GM21515 (cell line): ENCODE measurements at regions not wholly inside any gene's neighbourhood (a gene's known extent, or its start where the extent isn't known, plus 50 kb on each side); places are given as distances from the start of the nearest gene placed in this dataset.

Source experiments
- ATAC-seq: cut with Tn5 transposase; IDR thresholded peaks from one replicate; pipeline ENCODE4 v1.9.1; 2021; ENCODE audit not compliant: unreplicated experiment

- ATAC-seq, result peak; percentile 94
Measured at GRCh38 chr13:78341032-78341431, 262.3 kb downstream of the POU4F1 start.

DNA sequence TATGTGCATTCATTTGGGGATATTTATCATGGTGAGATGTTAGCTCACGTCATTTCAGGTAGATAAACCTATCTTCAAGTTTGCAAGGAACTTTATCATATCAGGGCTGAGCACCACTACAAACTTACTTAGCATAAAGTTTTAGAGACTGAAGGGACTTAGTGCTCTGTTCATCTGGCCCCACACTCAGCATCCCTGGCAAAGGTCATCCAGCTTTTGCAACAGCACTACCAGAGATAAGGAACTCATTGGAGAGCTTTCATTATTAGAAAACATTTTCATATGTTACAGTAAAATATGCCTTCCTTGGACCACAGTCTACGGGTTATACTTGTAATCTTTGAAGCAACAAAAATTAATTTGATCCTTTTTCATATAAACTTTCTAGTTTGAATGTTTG lies 263.4 kb downstream of the POU4F1 start:
- no peak for ATAC-seq

GRCh38 chr13:78334059-78334458 lies 269.3 kb downstream of the POU4F1 start:
- no peak for ATAC-seq

DNA sequence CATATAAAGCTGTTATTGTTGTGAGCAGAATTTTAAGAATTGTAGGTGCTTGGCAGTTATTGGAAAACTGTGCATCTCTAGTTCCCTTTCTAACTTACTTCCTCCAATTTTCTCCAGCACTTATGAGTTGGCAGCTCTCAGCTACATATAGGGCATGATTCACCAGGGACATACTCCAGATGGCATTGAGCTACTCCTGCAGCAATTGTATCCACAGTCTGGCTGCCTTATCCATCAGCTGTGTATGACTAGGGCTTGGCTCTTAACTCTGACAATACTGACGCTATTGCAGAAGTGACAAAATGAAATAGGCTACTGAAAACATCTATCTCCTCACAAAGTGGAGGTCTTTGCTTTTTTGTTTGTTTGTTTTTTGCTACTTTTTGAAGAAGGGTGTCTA lies 276.7 kb downstream of the POU4F1 start:
- ATAC-seq, result no peak

DNA sequence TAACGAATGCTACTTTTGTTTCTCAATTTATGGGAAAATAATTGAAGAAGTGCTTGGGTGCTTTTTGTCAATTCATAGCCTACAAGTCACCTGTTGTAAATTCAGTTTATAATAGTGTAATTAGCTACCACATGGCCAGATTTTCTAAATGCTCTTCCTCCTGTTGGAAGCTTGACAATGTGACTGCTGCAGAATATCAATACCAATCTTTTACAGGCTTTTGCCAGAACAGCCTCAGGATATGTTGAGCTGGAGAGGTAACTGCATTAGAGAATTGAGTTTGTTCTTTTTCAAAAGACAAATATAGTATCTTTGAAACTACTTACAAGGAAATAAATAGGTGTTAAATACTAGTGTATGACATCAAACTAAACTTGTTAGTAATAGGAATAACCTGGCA lies 277.8 kb downstream of the POU4F1 start:
- no peak for ATAC-seq

DNA sequence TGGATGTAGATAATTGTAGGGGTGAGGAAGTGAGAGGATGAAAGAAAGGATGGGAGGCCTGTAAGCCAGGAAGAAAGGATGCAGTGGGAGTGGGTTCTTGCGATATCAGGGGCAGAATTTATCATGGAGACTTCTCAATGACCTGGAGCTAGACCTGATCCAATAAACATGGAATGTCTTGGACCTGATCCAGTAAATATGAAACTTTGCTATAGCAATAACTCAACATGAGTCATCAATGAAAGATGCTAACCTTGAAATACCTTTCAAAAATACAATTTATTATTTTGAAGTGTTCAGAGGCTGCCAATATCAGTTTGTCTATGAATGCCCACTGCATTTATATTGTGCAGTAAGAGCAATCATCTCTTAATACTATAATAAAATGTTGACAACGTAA lies 279.5 kb downstream of the POU4F1 start:
- no peak for ATAC-seq

GRCh38 chr13:78323040-78323439 lies 280.3 kb downstream of the POU4F1 start:
- ATAC-seq, result no peak

DNA sequence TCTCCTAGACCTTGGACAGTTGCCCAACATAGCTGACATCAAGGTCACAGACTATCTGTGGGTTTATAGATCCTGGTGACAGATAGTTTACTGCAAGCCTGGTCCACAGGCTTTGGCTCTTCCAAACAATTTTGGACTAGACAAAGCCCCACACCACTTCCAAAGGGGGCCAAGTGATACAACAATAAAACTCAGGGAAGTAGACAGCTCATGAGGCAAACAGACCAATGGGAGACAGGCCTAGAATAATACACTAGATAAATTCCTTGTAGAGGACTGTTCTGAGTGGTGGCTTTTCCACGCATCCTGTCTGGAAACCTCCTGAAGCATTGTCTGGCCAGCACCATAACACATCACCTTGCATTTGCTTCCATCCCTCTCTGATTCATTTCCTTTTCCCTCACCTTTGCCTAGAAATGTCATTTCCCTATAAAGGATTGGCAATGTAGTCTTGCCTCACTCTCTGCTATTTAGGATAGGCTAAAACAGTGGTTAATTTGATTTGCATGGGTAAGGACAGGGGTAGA lies 284.2 kb downstream of the POU4F1 start:
- ATAC-seq, result no peak

- ATAC-seq, result no peak
Measured at GRCh38 chr13:78317030-78317429, 286.3 kb downstream of the POU4F1 start.

- ATAC-seq, result no peak
Measured at GRCh38 chr13:78309497-78310180, 293.7 kb downstream of the POU4F1 start.

- ATAC-seq, result no peak
Measured at GRCh38 chr13:78306519-78307206, 296.7 kb downstream of the POU4F1 start.

- ATAC-seq, result no peak
Measured at GRCh38 chr13:78305171-78305570, 298.2 kb downstream of the POU4F1 start.

GRCh38 chr13:78299832-78300623 lies 303.3 kb downstream of the POU4F1 start:
- ATAC-seq, result peak; percentile 82

- no peak for ATAC-seq
Measured at GRCh38 chr13:78298657-78299056, 304.7 kb downstream of the POU4F1 start.

- ATAC-seq, result no peak
Measured at GRCh38 chr13:78286748-78287147, 316.6 kb downstream of the POU4F1 start.

GRCh38 chr13:78265098-78265497 lies 338.3 kb downstream of the POU4F1 start:
- ATAC-seq, result no peak

GRCh38 chr13:78258304-78258703 lies 339.7 kb upstream of the EDNRB start:
- no peak for ATAC-seq

- ATAC-seq, result no peak
Measured at GRCh38 chr13:78256484-78256883, 337.9 kb upstream of the EDNRB start.

DNA sequence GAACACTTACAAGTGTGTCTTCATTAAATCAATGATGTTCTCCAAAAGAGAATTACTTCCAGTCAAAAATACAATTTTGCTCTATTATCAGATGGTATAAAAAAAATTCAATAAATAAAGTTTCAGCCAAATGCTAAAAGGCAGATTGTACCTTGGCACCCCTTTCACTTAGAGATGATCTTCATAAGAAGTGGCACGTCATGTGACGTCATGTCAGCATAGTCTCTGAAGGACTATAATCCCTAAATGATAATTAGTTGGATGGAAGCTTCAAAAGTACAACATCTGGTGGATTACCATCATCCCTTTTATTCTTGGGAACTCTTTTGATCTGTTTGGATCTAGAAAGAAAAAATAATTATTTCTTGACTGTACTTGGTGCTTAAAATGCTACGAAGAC lies 335.5 kb upstream of the EDNRB start:
- no peak for ATAC-seq

- no peak for ATAC-seq
Measured at GRCh38 chr13:78247362-78247761, 328.7 kb upstream of the EDNRB start.

DNA sequence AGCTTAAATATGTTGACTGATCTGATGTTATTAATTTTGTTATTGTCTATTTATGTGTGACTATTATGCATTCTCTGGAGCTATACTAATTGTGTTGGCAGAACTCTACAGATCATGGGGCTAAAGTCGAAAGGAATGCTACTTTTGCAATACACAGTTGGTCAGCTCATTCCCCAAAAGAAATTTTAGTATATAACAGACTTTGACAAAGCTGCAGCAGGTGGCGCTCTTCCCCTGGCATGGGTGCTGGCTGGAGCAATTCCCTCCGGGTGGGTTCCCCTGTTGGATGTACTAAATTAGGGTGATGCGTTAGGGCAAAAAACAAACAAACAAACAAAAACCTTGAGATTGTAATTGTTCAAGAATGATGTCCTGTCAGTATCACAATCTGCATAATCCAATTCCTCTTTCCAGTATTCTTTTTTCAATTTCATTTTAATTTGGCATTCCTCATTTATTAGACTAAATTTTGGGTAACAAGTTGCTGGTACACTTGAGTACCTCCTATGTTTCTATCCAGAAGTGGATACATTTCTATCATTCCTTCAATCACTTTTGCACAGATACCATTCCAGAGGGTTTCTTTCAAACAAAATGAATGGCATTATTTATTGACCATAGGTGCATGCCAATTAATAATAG lies 322.8 kb upstream of the EDNRB start:
- ATAC-seq, result peak; percentile 64
